ENCODE measurements at regions not wholly inside any gene's neighbourhood (a gene's known extent, or its start where the extent isn't known, plus 50 kb on each side); places are given as distances from the start of the nearest gene placed in this dataset.

DNA sequence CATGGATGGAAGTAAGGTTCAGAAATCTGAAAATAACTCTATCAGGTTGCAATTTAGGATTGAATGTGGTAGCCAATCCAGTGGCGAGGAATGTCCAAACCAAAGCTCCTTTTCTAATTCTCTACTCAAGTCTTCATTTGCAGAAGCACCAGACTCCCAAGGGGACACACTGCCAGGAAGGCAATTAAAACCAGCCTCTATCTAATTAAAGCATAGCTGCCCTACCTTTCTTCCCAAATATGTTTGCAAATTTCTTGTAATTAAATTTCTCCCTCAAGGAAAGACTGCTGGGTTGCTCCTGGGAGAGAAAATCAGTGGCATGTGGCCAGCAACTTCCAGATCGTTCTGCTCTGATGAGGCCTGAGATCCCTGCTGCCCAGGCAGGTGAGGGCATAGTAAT is 153.4 kb upstream of the MCTP2 start:
- TF ChIP-seq GATA2 (IDR thresholded peaks at IDR 0.05; ENCODE audit: low read depth, low read length), result no peak
- TF ChIP-seq GATA3 (IDR thresholded peaks at IDR 0.05; ENCODE audit: low read depth, low read length), result no peak

Data from SH-SY5Y (cell line).